KMS-11 (cell line): ENCODE measurements at regions not wholly inside any gene's neighbourhood (a gene's known extent, or its start where the extent isn't known, plus 50 kb on each side); places are given as distances from the start of the nearest gene placed in this dataset.

Experiments used
- H2AFZ ChIP-seq: fragments of 200-600 bp; sonication (generic); 2 replicates; pipeline ENCODE4 v1.6.1; 2016; ENCODE audit warnings: antibody characterized with exemption, mixed run types, low read depth
- H3K27ac ChIP-seq: fragments of 200-600 bp; sonication (generic); 2 replicates; pipeline ENCODE4 v1.6.1; 2016; ENCODE audit warnings: mild to moderate bottlenecking, mixed run types
- H3K27me3 ChIP-seq: fragments of 200-600 bp; sonication (generic); 2 replicates; pipeline ENCODE4 v1.6.1; 2017; ENCODE audit warnings: mild to moderate bottlenecking, low read depth, mixed run types, moderate library complexity; ENCODE audit not compliant: insufficient read depth
- H3K36me3 ChIP-seq: fragments of 200-600 bp; sonication (generic); 2 replicates; pipeline ENCODE4 v1.6.1; 2017; ENCODE audit warnings: mild to moderate bottlenecking, mixed run types; ENCODE audit not compliant: insufficient read depth
- H3K4me1 ChIP-seq: fragments of 200-600 bp; sonication (generic); 2 replicates; pipeline ENCODE4 v1.6.1; 2016; ENCODE audit warnings: mild to moderate bottlenecking, low read depth, mixed run types; ENCODE audit not compliant: poor library complexity, severe bottlenecking
- H3K4me2 ChIP-seq: fragments of 200-600 bp; sonication (generic); 2 replicates; pipeline ENCODE4 v1.7.0; 2016; ENCODE audit warnings: mild to moderate bottlenecking, mixed run types
- H3K4me3 ChIP-seq: fragments of 200-600 bp; sonication (generic); IDR thresholded peaks from 2 replicates; pipeline ENCODE4 v1.6.1; 2017; ENCODE audit warnings: low read depth, low read length, mixed read lengths; ENCODE audit not compliant: insufficient read depth
- H3K79me2 ChIP-seq: fragments of 200-600 bp; sonication (generic); 2 replicates; pipeline ENCODE4 v1.6.1; 2016; ENCODE audit warnings: low read depth, mixed run types; ENCODE audit not compliant: insufficient read depth
- H3K9ac ChIP-seq: fragments of 200-600 bp; sonication (generic); 2 replicates; pipeline ENCODE4 v1.6.1; 2016; ENCODE audit warnings: mild to moderate bottlenecking, mixed run types
- H4K20me1 ChIP-seq: fragments of 200-600 bp; sonication (generic); 2 replicates; pipeline ENCODE4 v1.6.1; 2016; ENCODE audit warnings: mild to moderate bottlenecking, mixed run types; ENCODE audit not compliant: insufficient read depth
- TF ChIP-seq, protein P1 (sequence below): fragments of 200-600 bp; sonication (generic); conservative IDR thresholded peaks from 2 replicates; pipeline ENCODE4 v1.6.1; 2017; ENCODE audit warnings: low read depth, mild to moderate bottlenecking, antibody characterized with exemption, low read length, moderate library complexity, mixed read lengths

DNA sequence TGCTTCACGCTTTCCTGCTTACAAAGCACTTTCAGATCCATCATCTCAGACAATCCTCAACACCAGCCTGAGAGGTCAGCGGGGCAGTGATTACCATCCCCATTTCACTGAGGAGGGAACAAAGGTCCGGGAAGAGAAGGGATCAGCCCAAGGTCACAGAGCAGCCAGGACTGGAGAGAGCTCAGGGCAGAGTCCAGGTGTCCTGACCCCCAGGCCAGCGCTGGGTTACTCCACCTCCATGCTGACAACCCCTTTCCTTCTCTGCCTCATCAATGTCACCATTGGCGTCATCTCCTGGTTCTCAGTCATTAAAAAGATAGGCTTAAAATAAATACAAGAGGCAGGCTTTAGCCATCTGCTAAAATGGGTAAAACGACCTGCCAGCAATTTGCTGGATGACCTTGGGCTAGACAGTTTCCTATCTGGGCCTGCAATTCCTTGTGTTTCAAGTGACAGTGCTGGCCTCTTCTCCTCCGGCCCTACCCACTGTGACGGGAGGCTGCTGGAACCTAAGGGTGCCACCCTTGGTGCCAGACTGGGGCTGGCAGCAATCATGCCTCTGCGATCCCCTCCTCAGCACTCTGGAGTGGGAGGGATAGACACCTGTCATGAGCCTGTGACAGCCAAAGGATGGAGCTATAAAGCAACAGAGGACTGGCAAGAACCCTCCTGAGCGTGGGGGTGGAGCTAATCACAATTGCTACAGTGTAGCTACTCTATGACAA is 79.5 kb upstream of the CCL1 start:
- H3K9ac ChIP-seq, result no peak overlapping the region
- TF ChIP-seq, protein P1, sequence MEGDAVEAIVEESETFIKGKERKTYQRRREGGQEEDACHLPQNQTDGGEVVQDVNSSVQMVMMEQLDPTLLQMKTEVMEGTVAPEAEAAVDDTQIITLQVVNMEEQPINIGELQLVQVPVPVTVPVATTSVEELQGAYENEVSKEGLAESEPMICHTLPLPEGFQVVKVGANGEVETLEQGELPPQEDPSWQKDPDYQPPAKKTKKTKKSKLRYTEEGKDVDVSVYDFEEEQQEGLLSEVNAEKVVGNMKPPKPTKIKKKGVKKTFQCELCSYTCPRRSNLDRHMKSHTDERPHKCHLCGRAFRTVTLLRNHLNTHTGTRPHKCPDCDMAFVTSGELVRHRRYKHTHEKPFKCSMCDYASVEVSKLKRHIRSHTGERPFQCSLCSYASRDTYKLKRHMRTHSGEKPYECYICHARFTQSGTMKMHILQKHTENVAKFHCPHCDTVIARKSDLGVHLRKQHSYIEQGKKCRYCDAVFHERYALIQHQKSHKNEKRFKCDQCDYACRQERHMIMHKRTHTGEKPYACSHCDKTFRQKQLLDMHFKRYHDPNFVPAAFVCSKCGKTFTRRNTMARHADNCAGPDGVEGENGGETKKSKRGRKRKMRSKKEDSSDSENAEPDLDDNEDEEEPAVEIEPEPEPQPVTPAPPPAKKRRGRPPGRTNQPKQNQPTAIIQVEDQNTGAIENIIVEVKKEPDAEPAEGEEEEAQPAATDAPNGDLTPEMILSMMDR, result no peak
- H4K20me1 ChIP-seq, result no peaks in the 10 kb centered on the region
- no peaks in the 10 kb centered on the region for H3K27me3 ChIP-seq
- H3K27ac ChIP-seq, result no peak overlapping the region
- H3K4me2 ChIP-seq, result no peak overlapping the region
- no peak overlapping the region for H2AFZ ChIP-seq
- no peaks in the 10 kb centered on the region for H3K79me2 ChIP-seq
- no peak overlapping the region for H3K4me3 ChIP-seq
- H3K4me1 ChIP-seq, result peaks cover 16% of the 10 kb centered on the region
- H3K36me3 ChIP-seq, result no peaks in the 10 kb centered on the region

DNA sequence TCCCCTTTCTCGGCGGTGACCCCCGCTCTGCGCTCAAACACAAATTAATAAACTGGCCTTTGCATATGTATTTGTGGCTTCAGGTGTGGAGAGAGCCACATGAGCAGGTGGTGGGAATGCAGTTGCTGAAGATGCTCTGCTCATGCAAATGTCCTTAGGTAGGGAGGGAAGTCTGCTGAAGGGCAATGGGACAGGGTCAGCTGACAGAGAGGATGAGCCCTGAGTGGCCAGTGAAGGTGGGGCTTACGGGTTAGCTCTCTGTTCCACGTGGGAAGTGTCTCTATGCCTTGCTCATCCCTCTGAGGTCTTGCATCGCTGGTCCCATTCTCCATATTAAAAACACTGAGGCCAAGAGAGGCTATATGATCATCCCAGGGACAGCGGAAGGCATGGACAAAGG is 74.2 kb upstream of the CCL1 start:
- H3K4me3 ChIP-seq, result no peak overlapping the region
- no peaks in the 10 kb centered on the region for H3K36me3 ChIP-seq
- no peak overlapping the region for H3K27ac ChIP-seq
- H4K20me1 ChIP-seq, result no peaks in the 10 kb centered on the region
- peaks cover 40% of the 10 kb centered on the region for H3K4me1 ChIP-seq
- TF ChIP-seq, protein P1, result no peak
- no peaks in the 10 kb centered on the region for H3K27me3 ChIP-seq
- H3K79me2 ChIP-seq, result no peaks in the 10 kb centered on the region
- no peak overlapping the region for H2AFZ ChIP-seq
- no peak overlapping the region for H3K4me2 ChIP-seq
- no peak overlapping the region for H3K9ac ChIP-seq

DNA sequence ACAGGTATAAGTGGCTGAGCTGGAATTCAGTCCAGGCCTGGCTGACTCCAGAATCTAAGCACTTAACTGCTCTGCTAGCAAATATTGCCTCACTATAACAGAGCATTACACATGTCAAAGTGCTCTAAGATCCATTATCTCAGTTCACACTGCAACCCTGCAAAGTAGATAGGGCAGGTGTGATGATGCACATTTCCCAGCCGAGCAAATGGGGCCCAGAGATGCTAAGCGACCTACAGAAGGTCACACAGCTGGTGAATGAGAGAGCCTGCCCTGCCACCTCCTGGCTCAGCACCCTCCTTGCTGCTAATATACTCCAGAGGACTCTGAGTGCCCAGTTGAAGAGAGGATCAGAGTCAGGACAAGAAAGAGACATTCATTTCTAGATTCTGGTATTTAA is 73.6 kb upstream of the CCL1 start:
- no peaks in the 10 kb centered on the region for H3K27me3 ChIP-seq
- TF ChIP-seq, protein P1, result peak; percentile 38; the same call in 1 of the 2 replicates
- no peak overlapping the region for H3K27ac ChIP-seq

DNA sequence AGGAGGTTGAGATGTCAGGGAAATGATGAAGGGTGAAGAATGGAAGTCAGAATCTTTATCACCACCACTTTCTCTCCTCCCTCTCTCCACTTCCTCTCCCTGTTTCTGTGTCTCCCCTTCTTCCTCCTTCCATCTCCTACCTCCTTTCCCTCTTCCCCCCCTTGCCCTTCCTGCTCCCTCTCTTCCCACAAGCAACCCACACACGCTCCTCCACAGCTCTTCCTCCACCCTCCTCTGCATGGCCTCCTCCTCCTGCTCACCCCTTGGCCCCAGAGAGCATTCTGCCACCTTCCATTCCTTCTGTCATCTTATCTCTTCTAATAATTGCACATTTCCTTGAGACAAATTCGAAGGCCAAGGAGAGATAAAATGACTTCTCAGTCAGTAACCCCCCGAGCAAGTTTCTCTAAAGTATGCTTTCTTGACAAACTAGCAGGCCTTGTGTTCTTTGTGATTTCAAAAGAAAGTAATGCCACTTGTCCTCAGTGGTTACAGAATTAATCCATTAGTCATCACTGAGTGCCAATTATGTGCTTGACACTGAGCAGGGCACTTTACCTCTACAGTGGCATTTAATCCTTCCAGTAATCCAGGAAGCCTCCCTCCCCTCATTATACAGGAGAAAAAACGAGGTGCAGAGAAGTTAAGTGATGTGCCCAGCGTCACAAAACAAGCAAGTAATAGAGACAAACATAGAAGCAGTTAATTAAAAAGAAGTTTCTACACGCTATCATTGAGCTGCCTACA is 72.3 kb upstream of the CCL1 start:
- Histone ChIP-seq H3K4me2 (no peak overlapping the region), H3K27ac (no peak overlapping the region), H3K4me1 (peaks cover 40% of the 10 kb centered on the region), H3K9ac (no peak overlapping the region), H3K27me3 (no peaks in the 10 kb centered on the region), H4K20me1 (no peaks in the 10 kb centered on the region), H3K36me3 (no peaks in the 10 kb centered on the region), H2AFZ (no peak overlapping the region), H3K4me3 (no peak overlapping the region), H3K79me2 (no peaks in the 10 kb centered on the region)
- TF ChIP-seq, protein P1, result no peak

More for the DNA sequence above, 73.6 kb upstream of the CCL1 start:
- Histone ChIP-seq H3K4me2 (no peak overlapping the region), H3K36me3 (no peaks in the 10 kb centered on the region), H3K4me3 (no peak overlapping the region), H3K9ac (no peak overlapping the region), H3K4me1 (peaks cover 40% of the 10 kb centered on the region), H2AFZ (no peak overlapping the region), H3K79me2 (no peaks in the 10 kb centered on the region), H4K20me1 (no peaks in the 10 kb centered on the region)
